Ovary (tissue), 3 donors: ENCODE measurements at regions not wholly inside any gene's neighbourhood (a gene's known extent, or its start where the extent isn't known, plus 50 kb on each side); places are given as distances from the start of the nearest gene placed in this dataset.

Experiments used
- CTCF ChIP-seq, 3 donors: fragments of 450-650 bp in 2 of 3; fragments of 200-600 bp in 1 of 3; IDR thresholded peaks; one replicate each; pipeline versions ENCODE4 v1.5.1 to v1.8.0; 2016 to 2022; ENCODE audit warnings: antibody characterized with exemption in 3 of 3, mild to moderate bottlenecking in 1 of 3
- EP300 ChIP-seq: sonication (generic); formaldehyde crosslinking; IDR thresholded peaks from one replicate; pipeline ENCODE4 v1.6.1; 2017; ENCODE audit warnings: antibody characterized with exemption
- POLR2A ChIP-seq: fragments of 450-650 bp; IDR thresholded peaks from one replicate; pipeline ENCODE4 v1.6.1; 2017; ENCODE audit warnings: antibody characterized with exemption, mild to moderate bottlenecking, moderate library complexity
- donor health status: DM: no; HTN: no; CAD: no.

GRCh38 chr2:188199716-188200128 lies 92.0 kb upstream of the GULP1 start:
- TF ChIP-seq EP300: no peak
- no peak for TF ChIP-seq CTCF (IDR thresholded peaks at IDR 0.05)
- TF ChIP-seq POLR2A: no peak
